ENCODE measurements at regions not wholly inside any gene's neighbourhood (a gene's known extent, or its start where the extent isn't known, plus 50 kb on each side); places are given as distances from the start of the nearest gene placed in this dataset.
"Not testable (repeated sequence)": the region's sequence is repeated elsewhere in the genome, so short reads cannot be mapped to it uniquely, and the experiment has no call there.

- DNase-seq (ENCODE audit: extremely low read depth in 1 of 11, low read depth in 9 of 11, low spot score in 4 of 11), result no peak
Observed at GRCh38 chr16:35102780-35103403, 1643.5 kb downstream of the TP53TG3F start.

- DNase-seq (ENCODE audit: extremely low read depth in 1 of 11, low read depth in 9 of 11, low spot score in 4 of 11), result not testable (repeated sequence)
Observed at GRCh38 chr16:35111772-35112171, 1652.4 kb downstream of the TP53TG3F start.

GRCh38 chr16:35131429-35131828 is 1672.0 kb downstream of the TP53TG3F start:
- DNase-seq (ENCODE audit: extremely low read depth in 1 of 11, low read depth in 9 of 11, low spot score in 4 of 11), result no peak

- DNase-seq (ENCODE audit: extremely low read depth in 1 of 11, low read depth in 9 of 11, low spot score in 4 of 11), result no peak
Observed at GRCh38 chr16:35134471-35134870, 1675.1 kb downstream of the TP53TG3F start.

GRCh38 chr16:35140293-35140986 is 1681.0 kb downstream of the TP53TG3F start:
- DNase-seq (ENCODE audit: extremely low read depth in 1 of 11, low read depth in 9 of 11, low spot score in 4 of 11), result no peak

GRCh38 chr16:35141303-35141702 is 1681.9 kb downstream of the TP53TG3F start:
- DNase-seq (ENCODE audit: extremely low read depth in 1 of 11, low read depth in 9 of 11, low spot score in 4 of 11), result no peak

GRCh38 chr16:35142147-35142808 is 1682.9 kb downstream of the TP53TG3F start:
- no peak for DNase-seq (ENCODE audit: extremely low read depth in 1 of 11, low read depth in 9 of 11, low spot score in 4 of 11)

GRCh38 chr16:35142809-35143192 is 1683.4 kb downstream of the TP53TG3F start:
- no peak for DNase-seq (ENCODE audit: extremely low read depth in 1 of 11, low read depth in 9 of 11, low spot score in 4 of 11)

- DNase-seq (ENCODE audit: extremely low read depth in 1 of 11, low read depth in 9 of 11, low spot score in 4 of 11), result no peak
Observed at GRCh38 chr16:35144212-35144932, 1685.0 kb downstream of the TP53TG3F start.

- no peak for DNase-seq (ENCODE audit: extremely low read depth in 1 of 11, low read depth in 9 of 11, low spot score in 4 of 11)
Observed at GRCh38 chr16:35146031-35146710, 1686.8 kb downstream of the TP53TG3F start.

GRCh38 chr16:35146723-35147458 is 1687.5 kb downstream of the TP53TG3F start:
- DNase-seq (ENCODE audit: extremely low read depth in 1 of 11, low read depth in 9 of 11, low spot score in 4 of 11), result no peak

GRCh38 chr16:35147556-35148504 is 1688.4 kb downstream of the TP53TG3F start:
- DNase-seq (ENCODE audit: extremely low read depth in 1 of 11, low read depth in 9 of 11, low spot score in 4 of 11), result no peak

- no peak for DNase-seq (ENCODE audit: extremely low read depth in 1 of 11, low read depth in 9 of 11, low spot score in 4 of 11)
Observed at GRCh38 chr16:35148748-35149147, 1689.3 kb downstream of the TP53TG3F start.

GRCh38 chr16:35149550-35149949 is 1690.1 kb downstream of the TP53TG3F start:
- no peak for DNase-seq (ENCODE audit: extremely low read depth in 1 of 11, low read depth in 9 of 11, low spot score in 4 of 11)

- DNase-seq (ENCODE audit: extremely low read depth in 1 of 11, low read depth in 9 of 11, low spot score in 4 of 11), result no peak
Observed at GRCh38 chr16:35150805-35151312, 1691.4 kb downstream of the TP53TG3F start.

- no peak for DNase-seq (ENCODE audit: extremely low read depth in 1 of 11, low read depth in 9 of 11, low spot score in 4 of 11)
Observed at GRCh38 chr16:35152067-35152627, 1692.7 kb downstream of the TP53TG3F start.

GRCh38 chr16:35154627-35155026 is 1695.2 kb downstream of the TP53TG3F start:
- DNase-seq (ENCODE audit: extremely low read depth in 1 of 11, low read depth in 9 of 11, low spot score in 4 of 11), result no peak
